ENCODE measurements at regions not wholly inside any gene's neighbourhood (a gene's known extent, or its start where the extent isn't known, plus 50 kb on each side); places are given as distances from the start of the nearest gene placed in this dataset.

GRCh38 chr18:46296656-46297055 lies 192.5 kb downstream of the HAUS1 start:
- Mint-ChIP-seq H3K4me1 (peaks cover 31% of the 10 kb centered on the region), H3K4me3 (no peak overlapping the region), H3K27ac (no peak overlapping the region), H3K36me3 (no peaks in the 10 kb centered on the region), H3K27me3 (ENCODE audit: low read depth) (no peaks in the 10 kb centered on the region), H3K9me3 (no peaks in the 10 kb centered on the region)
- no peak for ATAC-seq
- ChIA-PET POLR2A (no interaction called here), CTCF (interaction anchor here (0.8 kb wide), 1 partner anchor 16 kb away, joined by 3 read pairs; no protein-coding TSS in a partner anchor)
- no peak for DNase-seq (ENCODE audit: low spot score)
- TF ChIP-seq CREB1 (CRISPR knock-in tag; IDR thresholded peaks at IDR 0.05): no peak
- TF ChIP-seq, protein P1, sequence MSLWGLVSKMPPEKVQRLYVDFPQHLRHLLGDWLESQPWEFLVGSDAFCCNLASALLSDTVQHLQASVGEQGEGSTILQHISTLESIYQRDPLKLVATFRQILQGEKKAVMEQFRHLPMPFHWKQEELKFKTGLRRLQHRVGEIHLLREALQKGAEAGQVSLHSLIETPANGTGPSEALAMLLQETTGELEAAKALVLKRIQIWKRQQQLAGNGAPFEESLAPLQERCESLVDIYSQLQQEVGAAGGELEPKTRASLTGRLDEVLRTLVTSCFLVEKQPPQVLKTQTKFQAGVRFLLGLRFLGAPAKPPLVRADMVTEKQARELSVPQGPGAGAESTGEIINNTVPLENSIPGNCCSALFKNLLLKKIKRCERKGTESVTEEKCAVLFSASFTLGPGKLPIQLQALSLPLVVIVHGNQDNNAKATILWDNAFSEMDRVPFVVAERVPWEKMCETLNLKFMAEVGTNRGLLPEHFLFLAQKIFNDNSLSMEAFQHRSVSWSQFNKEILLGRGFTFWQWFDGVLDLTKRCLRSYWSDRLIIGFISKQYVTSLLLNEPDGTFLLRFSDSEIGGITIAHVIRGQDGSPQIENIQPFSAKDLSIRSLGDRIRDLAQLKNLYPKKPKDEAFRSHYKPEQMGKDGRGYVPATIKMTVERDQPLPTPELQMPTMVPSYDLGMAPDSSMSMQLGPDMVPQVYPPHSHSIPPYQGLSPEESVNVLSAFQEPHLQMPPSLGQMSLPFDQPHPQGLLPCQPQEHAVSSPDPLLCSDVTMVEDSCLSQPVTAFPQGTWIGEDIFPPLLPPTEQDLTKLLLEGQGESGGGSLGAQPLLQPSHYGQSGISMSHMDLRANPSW (CRISPR knock-in tag; conservative IDR thresholded peaks at IDR 0.05; ENCODE audit: low read depth): no peak
- TF ChIP-seq RELA (CRISPR knock-in tag; IDR thresholded peaks at IDR 0.05; ENCODE audit: borderline replicate concordance): no peak
- TF ChIP-seq, protein P2, sequence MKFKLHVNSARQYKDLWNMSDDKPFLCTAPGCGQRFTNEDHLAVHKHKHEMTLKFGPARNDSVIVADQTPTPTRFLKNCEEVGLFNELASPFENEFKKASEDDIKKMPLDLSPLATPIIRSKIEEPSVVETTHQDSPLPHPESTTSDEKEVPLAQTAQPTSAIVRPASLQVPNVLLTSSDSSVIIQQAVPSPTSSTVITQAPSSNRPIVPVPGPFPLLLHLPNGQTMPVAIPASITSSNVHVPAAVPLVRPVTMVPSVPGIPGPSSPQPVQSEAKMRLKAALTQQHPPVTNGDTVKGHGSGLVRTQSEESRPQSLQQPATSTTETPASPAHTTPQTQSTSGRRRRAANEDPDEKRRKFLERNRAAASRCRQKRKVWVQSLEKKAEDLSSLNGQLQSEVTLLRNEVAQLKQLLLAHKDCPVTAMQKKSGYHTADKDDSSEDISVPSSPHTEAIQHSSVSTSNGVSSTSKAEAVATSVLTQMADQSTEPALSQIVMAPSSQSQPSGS (CRISPR knock-in tag; IDR thresholded peaks at IDR 0.05; ENCODE audit: borderline replicate concordance, low read depth): no peak
- TF ChIP-seq E2F5 (CRISPR knock-in tag; IDR thresholded peaks at IDR 0.05): no peak
- TF ChIP-seq JAZF1 (CRISPR knock-in tag; IDR thresholded peaks at IDR 0.05): no peak
- no peak for TF ChIP-seq FOXK1 (CRISPR knock-in tag; IDR thresholded peaks at IDR 0.05)

GRCh38 chr18:46297124-46297523 lies 192.9 kb downstream of the HAUS1 start:
- Mint-ChIP-seq H3K9me3 (no peaks in the 10 kb centered on the region), H3K27ac (no peak overlapping the region), H3K4me1 (peaks cover 31% of the 10 kb centered on the region), H3K4me3 (no peak overlapping the region), H3K36me3 (no peaks in the 10 kb centered on the region), H3K27me3 (ENCODE audit: low read depth) (no peaks in the 10 kb centered on the region)
- TF ChIP-seq JAZF1 (CRISPR knock-in tag; IDR thresholded peaks at IDR 0.05): no peak
- TF ChIP-seq, protein P3, sequence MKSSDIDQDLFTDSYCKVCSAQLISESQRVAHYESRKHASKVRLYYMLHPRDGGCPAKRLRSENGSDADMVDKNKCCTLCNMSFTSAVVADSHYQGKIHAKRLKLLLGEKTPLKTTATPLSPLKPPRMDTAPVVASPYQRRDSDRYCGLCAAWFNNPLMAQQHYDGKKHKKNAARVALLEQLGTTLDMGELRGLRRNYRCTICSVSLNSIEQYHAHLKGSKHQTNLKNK (CRISPR knock-in tag; IDR thresholded peaks at IDR 0.05): no peak
- no peak for TF ChIP-seq FOXK1 (CRISPR knock-in tag; IDR thresholded peaks at IDR 0.05)
- TF ChIP-seq, protein P4, sequence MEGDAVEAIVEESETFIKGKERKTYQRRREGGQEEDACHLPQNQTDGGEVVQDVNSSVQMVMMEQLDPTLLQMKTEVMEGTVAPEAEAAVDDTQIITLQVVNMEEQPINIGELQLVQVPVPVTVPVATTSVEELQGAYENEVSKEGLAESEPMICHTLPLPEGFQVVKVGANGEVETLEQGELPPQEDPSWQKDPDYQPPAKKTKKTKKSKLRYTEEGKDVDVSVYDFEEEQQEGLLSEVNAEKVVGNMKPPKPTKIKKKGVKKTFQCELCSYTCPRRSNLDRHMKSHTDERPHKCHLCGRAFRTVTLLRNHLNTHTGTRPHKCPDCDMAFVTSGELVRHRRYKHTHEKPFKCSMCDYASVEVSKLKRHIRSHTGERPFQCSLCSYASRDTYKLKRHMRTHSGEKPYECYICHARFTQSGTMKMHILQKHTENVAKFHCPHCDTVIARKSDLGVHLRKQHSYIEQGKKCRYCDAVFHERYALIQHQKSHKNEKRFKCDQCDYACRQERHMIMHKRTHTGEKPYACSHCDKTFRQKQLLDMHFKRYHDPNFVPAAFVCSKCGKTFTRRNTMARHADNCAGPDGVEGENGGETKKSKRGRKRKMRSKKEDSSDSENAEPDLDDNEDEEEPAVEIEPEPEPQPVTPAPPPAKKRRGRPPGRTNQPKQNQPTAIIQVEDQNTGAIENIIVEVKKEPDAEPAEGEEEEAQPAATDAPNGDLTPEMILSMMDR (IDR thresholded peaks at IDR 0.05): no peak
- no peak for TF ChIP-seq AR (CRISPR knock-in tag; IDR thresholded peaks at IDR 0.05)
- no peak for TF ChIP-seq GABPB1 (CRISPR knock-in tag; IDR thresholded peaks at IDR 0.05)
- POLR2A ChIA-PET: no interaction called here
- ATAC-seq (no peak), DNase-seq (ENCODE audit: low spot score) (no peak)
- CTCF ChIA-PET: interaction anchor here (0.8 kb wide), 1 partner anchor 16 kb away, joined by 3 read pairs; no protein-coding TSS in a partner anchor

- ATAC-seq (no peak), DNase-seq (ENCODE audit: low spot score) (no peak)
- H3K27me3 Mint-ChIP-seq (ENCODE audit: low read depth): no peaks in the 10 kb centered on the region
- no peaks in the 10 kb centered on the region for H3K36me3 Mint-ChIP-seq
- CTCF ChIA-PET: interaction anchor here (1.0 to 1.3 kb wide), 2 partner anchors 17 to 25 kb away, joined by 3 to 4 read pairs; no protein-coding TSS in a partner anchor
- no peak overlapping the region for H3K27ac Mint-ChIP-seq
- peaks cover 34% of the 10 kb centered on the region for H3K4me1 Mint-ChIP-seq
- H3K9me3 Mint-ChIP-seq: no peaks in the 10 kb centered on the region
- no peak overlapping the region for H3K4me3 Mint-ChIP-seq
- POLR2A ChIA-PET: no interaction called here
- no peak for TF ChIP-seq TEAD1 (CRISPR knock-in tag; IDR thresholded peaks at IDR 0.05)
- TF ChIP-seq ARID4B (CRISPR knock-in tag; IDR thresholded peaks at IDR 0.05; ENCODE audit: borderline replicate concordance): no peak
- no peak for TF ChIP-seq IRF2 (CRISPR knock-in tag; IDR thresholded peaks at IDR 0.05; ENCODE audit: borderline replicate concordance, low read depth)
- no peak for TF ChIP-seq ELF4 (CRISPR knock-in tag; IDR thresholded peaks at IDR 0.05; ENCODE audit: low read depth)
Observed at GRCh38 chr18:46297621-46298020, 193.4 kb downstream of the HAUS1 start.
